Mucosa of rectum (tissue), 2 donors: ENCODE measurements at regions not wholly inside any gene's neighbourhood (a gene's known extent, or its start where the extent isn't known, plus 50 kb on each side); places are given as distances from the start of the nearest gene placed in this dataset.

Source experiments
- H3K27ac ChIP-seq, 2 donors: one replicate each; pipeline ENCODE4 v1.7.0; 2013; ENCODE audit warnings: inconsistent platforms in 2 of 2, low read depth in 2 of 2, low read length in 2 of 2
- H3K27me3 ChIP-seq, 2 donors: one replicate each; pipeline ENCODE4 v1.7.0; 2013; ENCODE audit warnings: low read length in 2 of 2; ENCODE audit not compliant: control insufficient read depth in 2 of 2, insufficient read depth in 2 of 2
- H3K36me3 ChIP-seq, 2 donors: one replicate each; pipeline ENCODE4 v1.7.0; 2013; ENCODE audit warnings: low read length in 2 of 2; ENCODE audit not compliant: control insufficient read depth in 2 of 2, insufficient read depth in 2 of 2
- H3K4me1 ChIP-seq, 2 donors: one replicate each; pipeline ENCODE4 v1.7.0; 2013; ENCODE audit warnings: low read length in 2 of 2, mild to moderate bottlenecking in 1 of 2; ENCODE audit not compliant: control insufficient read depth in 2 of 2, insufficient read depth in 2 of 2
- H3K4me3 ChIP-seq, 2 donors: one replicate each; pipeline ENCODE4 v1.7.0; 2013; ENCODE audit warnings: low read length in 2 of 2
- H3K9ac ChIP-seq, 2 donors: one replicate each; pipeline ENCODE4 v1.7.0; 2013; ENCODE audit warnings: low read length in 2 of 2, low read depth in 1 of 2, mild to moderate bottlenecking in 1 of 2
- H3K9me3 ChIP-seq, 2 donors: one replicate each; pipeline ENCODE4 v1.7.0; 2013; ENCODE audit warnings: low read length in 2 of 2; ENCODE audit not compliant: control insufficient read depth in 2 of 2
- donor health status: healthy.
- donor health status: Normal muscosa, but diverticular disease.

- no peaks in the 10 kb centered on the region for H3K36me3 ChIP-seq
- H3K4me1 ChIP-seq, result peaks cover 2 to 7% of the 10 kb centered on the region in 2 donors
- no peak overlapping the region for H3K9ac ChIP-seq
- no peaks in the 10 kb centered on the region for H3K9me3 ChIP-seq
- H3K27me3 ChIP-seq, result no peaks in the 10 kb centered on the region
- no peak overlapping the region for H3K27ac ChIP-seq
- no peak overlapping the region for H3K4me3 ChIP-seq
Observed at GRCh38 chrX:10798041-10798440, 177.7 kb upstream of the MID1 start.

GRCh38 chrX:10800796-10801195 is 180.4 kb upstream of the MID1 start:
- H3K4me3 ChIP-seq, result no peak overlapping the region
- no peaks in the 10 kb centered on the region for H3K9me3 ChIP-seq
- no peaks in the 10 kb centered on the region for H3K36me3 ChIP-seq
- no peak overlapping the region for H3K9ac ChIP-seq
- H3K27ac ChIP-seq, result no peak overlapping the region
- H3K27me3 ChIP-seq, result no peaks in the 10 kb centered on the region
- peaks cover 0 to 2% of the 10 kb centered on the region in 2 donors for H3K4me1 ChIP-seq

- H3K9ac ChIP-seq, result no peak overlapping the region
- no peaks in the 10 kb centered on the region for H3K9me3 ChIP-seq
- H3K27ac ChIP-seq, result no peak overlapping the region
- no peaks in the 10 kb centered on the region for H3K36me3 ChIP-seq
- no peaks in the 10 kb centered on the region for H3K27me3 ChIP-seq
- H3K4me3 ChIP-seq, result no peak overlapping the region
- H3K4me1 ChIP-seq, result no peaks in the 10 kb centered on the region
Observed at GRCh38 chrX:10811111-10811510, 190.7 kb upstream of the MID1 start.

- H3K27ac ChIP-seq, result no peak overlapping the region
- no peaks in the 10 kb centered on the region for H3K4me1 ChIP-seq
- no peaks in the 10 kb centered on the region for H3K27me3 ChIP-seq
- H3K4me3 ChIP-seq, result no peak overlapping the region
- H3K36me3 ChIP-seq, result no peaks in the 10 kb centered on the region
- no peak overlapping the region for H3K9ac ChIP-seq
- no peaks in the 10 kb centered on the region for H3K9me3 ChIP-seq
Observed at GRCh38 chrX:10813761-10814160, 193.4 kb upstream of the MID1 start.

- no peaks in the 10 kb centered on the region for H3K27me3 ChIP-seq
- no peak overlapping the region for H3K9ac ChIP-seq
- no peak overlapping the region for H3K4me3 ChIP-seq
- H3K9me3 ChIP-seq, result no peaks in the 10 kb centered on the region
- H3K27ac ChIP-seq, result no peak overlapping the region
- H3K4me1 ChIP-seq, result no peaks in the 10 kb centered on the region
- no peaks in the 10 kb centered on the region for H3K36me3 ChIP-seq
Observed at GRCh38 chrX:10818651-10819050, 198.3 kb upstream of the MID1 start.

GRCh38 chrX:10819973-10820372 is 199.6 kb upstream of the MID1 start:
- no peaks in the 10 kb centered on the region for H3K36me3 ChIP-seq
- H3K4me1 ChIP-seq, result no peaks in the 10 kb centered on the region
- H3K9me3 ChIP-seq, result no peaks in the 10 kb centered on the region
- no peaks in the 10 kb centered on the region for H3K27me3 ChIP-seq
- H3K27ac ChIP-seq, result no peak overlapping the region
- no peak overlapping the region for H3K4me3 ChIP-seq
- H3K9ac ChIP-seq, result no peak overlapping the region

- H3K9ac ChIP-seq, result no peak overlapping the region
- no peak overlapping the region for H3K4me3 ChIP-seq
- H3K27me3 ChIP-seq, result no peaks in the 10 kb centered on the region
- no peaks in the 10 kb centered on the region for H3K36me3 ChIP-seq
- H3K9me3 ChIP-seq, result no peaks in the 10 kb centered on the region
- no peak overlapping the region for H3K27ac ChIP-seq
- no peaks in the 10 kb centered on the region for H3K4me1 ChIP-seq
Observed at GRCh38 chrX:10821293-10821692, 200.9 kb upstream of the MID1 start.

- no peak overlapping the region for H3K27ac ChIP-seq
- H3K4me3 ChIP-seq, result no peak overlapping the region
- H3K27me3 ChIP-seq, result no peaks in the 10 kb centered on the region
Observed at GRCh38 chrX:10828036-10828435, 207.7 kb upstream of the MID1 start.

GRCh38 chrX:10828640-10829039 is 208.3 kb upstream of the MID1 start:
- Histone ChIP-seq H3K27ac (no peak overlapping the region), H3K27me3 (no peaks in the 10 kb centered on the region), H3K4me1 (no peaks in the 10 kb centered on the region), H3K36me3 (no peaks in the 10 kb centered on the region), H3K4me3 (no peak overlapping the region), H3K9ac (no peak overlapping the region), H3K9me3 (no peaks in the 10 kb centered on the region)

More at GRCh38 chrX:10828036-10828435, 207.7 kb upstream of the MID1 start:
- H3K9me3 ChIP-seq, result no peaks in the 10 kb centered on the region
- no peaks in the 10 kb centered on the region for H3K36me3 ChIP-seq
- H3K9ac ChIP-seq, result no peak overlapping the region
- no peaks in the 10 kb centered on the region for H3K4me1 ChIP-seq

- H3K27me3 ChIP-seq, result no peaks in the 10 kb centered on the region
- H3K4me1 ChIP-seq, result no peaks in the 10 kb centered on the region
- no peaks in the 10 kb centered on the region for H3K36me3 ChIP-seq
- no peak overlapping the region for H3K27ac ChIP-seq
- H3K9me3 ChIP-seq, result no peaks in the 10 kb centered on the region
- H3K9ac ChIP-seq, result no peak overlapping the region
- peak overlapping the region in 1 of 2 donors; percentile 71 for H3K4me3 ChIP-seq
Observed at GRCh38 chrX:10831716-10832502, 211.5 kb upstream of the MID1 start.
